Activated CD4-positive, alpha-beta memory T cell treated with anti-CD3 and anti-CD28 coated beads, Interleukin-2, amount 10 ng/mL, durations not matched to agents 7 days and 5 days (primary cell): ENCODE measurements at regions not wholly inside any gene's neighbourhood (a gene's known extent, or its start where the extent isn't known, plus 50 kb on each side); places are given as distances from the start of the nearest gene placed in this dataset.
"Not testable (repeated sequence)": the region's sequence is repeated elsewhere in the genome, so short reads cannot be mapped to it uniquely, and the experiment has no call there.

ENCODE experiments used
- CTCF ChIA-PET: fragments of 350-600 bp; sonication (Branson Sonifier 250); formaldehyde crosslinking; loops from one replicate; lab custom pipeline; 2021; ENCODE audit warnings: antibody characterized with exemption, inconsistent platforms; lab: Charles Lee
- POLR2A ChIA-PET: fragments of 350-600 bp; sonication (Branson Sonifier 250); formaldehyde crosslinking; loops from one replicate; lab custom pipeline; 2021; ENCODE audit warnings: antibody characterized with exemption; lab: Charles Lee
- DNase-seq: peaks from one replicate; pipeline ENCODE4 v3.0.0-alpha.2; 2020
- H3K27ac Mint-ChIP-seq: one replicate; pipeline ENCODE4 v1.8.0; 2021; ENCODE audit warnings: mild to moderate bottlenecking, mixed read lengths
- H3K27me3 Mint-ChIP-seq: one replicate; pipeline ENCODE4 v1.8.0; 2021; ENCODE audit warnings: mixed read lengths
- H3K36me3 Mint-ChIP-seq: one replicate; pipeline ENCODE4 v1.8.0; 2021; ENCODE audit warnings: low read depth, mixed read lengths
- H3K4me1 Mint-ChIP-seq: one replicate; pipeline ENCODE4 v1.8.0; 2021; ENCODE audit warnings: mixed read lengths
- H3K4me3 Mint-ChIP-seq: one replicate; pipeline ENCODE4 v1.8.0; 2021; ENCODE audit warnings: mild to moderate bottlenecking, mixed read lengths
- H3K9me3 Mint-ChIP-seq: one replicate; pipeline ENCODE4 v1.8.0; 2021; ENCODE audit warnings: mixed read lengths

- Mint-ChIP-seq H3K36me3 (peaks cover 2% of the 10 kb centered on the region), H3K9me3 (peaks cover 17% of the 10 kb centered on the region), H3K27me3 (peaks cover 9% of the 10 kb centered on the region), H3K27ac (no peak overlapping the region), H3K4me3 (no peak overlapping the region), H3K4me1 (no peaks in the 10 kb centered on the region)
- DNase-seq = no peak
- ChIA-PET CTCF (interaction anchor here (0.7 to 0.9 kb wide), 3 partner anchors 28 to 184 kb away, joined by 3 read pairs; no protein-coding TSS in a partner anchor), POLR2A (no interaction called here)
Observed at GRCh38 chr9:97781902-97782301, 71.1 kb upstream of the FOXE1 start.

- POLR2A ChIA-PET = no interaction called here
- H3K36me3 Mint-ChIP-seq = no peaks in the 10 kb centered on the region
- H3K4me3 Mint-ChIP-seq = no peak overlapping the region
- H3K27me3 Mint-ChIP-seq = peaks cover 14% of the 10 kb centered on the region
- no peaks in the 10 kb centered on the region for H3K9me3 Mint-ChIP-seq
- H3K4me1 Mint-ChIP-seq = no peaks in the 10 kb centered on the region
- DNase-seq = no peak
- H3K27ac Mint-ChIP-seq = no peak overlapping the region
- CTCF ChIA-PET = no interaction called here
Observed at GRCh38 chr9:97786341-97786740, 66.7 kb upstream of the FOXE1 start.

GRCh38 chr9:97787551-97787950, 65.5 kb upstream of the FOXE1 start:
- Mint-ChIP-seq H3K4me3 (no peak overlapping the region), H3K9me3 (no peaks in the 10 kb centered on the region), H3K27ac (no peak overlapping the region), H3K36me3 (no peaks in the 10 kb centered on the region), H3K4me1 (no peaks in the 10 kb centered on the region), H3K27me3 (peaks cover 14% of the 10 kb centered on the region)
- CTCF ChIA-PET = no interaction called here
- POLR2A ChIA-PET = no interaction called here
- DNase-seq = no peak

- Mint-ChIP-seq H3K4me3 (no peak overlapping the region), H3K36me3 (no peaks in the 10 kb centered on the region), H3K27me3 (peaks cover 10% of the 10 kb centered on the region), H3K4me1 (no peaks in the 10 kb centered on the region), H3K9me3 (no peaks in the 10 kb centered on the region), H3K27ac (no peak overlapping the region)
- no peak for DNase-seq
- ChIA-PET CTCF (no interaction called here), POLR2A (no interaction called here)
Observed at GRCh38 chr9:97788763-97789663, 64.0 kb upstream of the FOXE1 start.

- ChIA-PET CTCF (interaction anchor here (1.1 kb wide), 1 partner anchor 31 kb away, joined by 3 read pairs; no protein-coding TSS in a partner anchor), POLR2A (no interaction called here)
- Mint-ChIP-seq H3K36me3 (no peaks in the 10 kb centered on the region), H3K4me3 (no peak overlapping the region), H3K27me3 (peaks cover 10% of the 10 kb centered on the region), H3K4me1 (no peaks in the 10 kb centered on the region), H3K9me3 (no peaks in the 10 kb centered on the region), H3K27ac (no peak overlapping the region)
- DNase-seq = no peak
Observed at GRCh38 chr9:97790542-97790941, 62.5 kb upstream of the FOXE1 start.

- no peaks in the 10 kb centered on the region for H3K4me1 Mint-ChIP-seq
- H3K27ac Mint-ChIP-seq = no peak overlapping the region
- H3K4me3 Mint-ChIP-seq = no peak overlapping the region
- ChIA-PET CTCF (interaction anchor here (1.1 kb wide), 1 partner anchor 30 kb away, joined by 3 read pairs; no protein-coding TSS in a partner anchor), POLR2A (no interaction called here)
- no peaks in the 10 kb centered on the region for H3K36me3 Mint-ChIP-seq
- DNase-seq = no peak
- peaks cover 10% of the 10 kb centered on the region for H3K27me3 Mint-ChIP-seq
- H3K9me3 Mint-ChIP-seq = no peaks in the 10 kb centered on the region
Observed at GRCh38 chr9:97791542-97791941, 61.5 kb upstream of the FOXE1 start.

- H3K4me1 Mint-ChIP-seq = no peaks in the 10 kb centered on the region
- H3K9me3 Mint-ChIP-seq = no peaks in the 10 kb centered on the region
- POLR2A ChIA-PET = no interaction called here
- H3K27me3 Mint-ChIP-seq = peaks cover 4% of the 10 kb centered on the region
- CTCF ChIA-PET = no interaction called here
- no peak for DNase-seq
- no peak overlapping the region for H3K27ac Mint-ChIP-seq
- H3K36me3 Mint-ChIP-seq = no peaks in the 10 kb centered on the region
- no peak overlapping the region for H3K4me3 Mint-ChIP-seq
Observed at GRCh38 chr9:97793067-97793466, 60.0 kb upstream of the FOXE1 start.

- Mint-ChIP-seq H3K4me3 (no peak overlapping the region), H3K27ac (no peak overlapping the region), H3K27me3 (no peaks in the 10 kb centered on the region), H3K36me3 (no peaks in the 10 kb centered on the region), H3K9me3 (no peaks in the 10 kb centered on the region), H3K4me1 (no peaks in the 10 kb centered on the region)
- no peak for DNase-seq
- ChIA-PET POLR2A (no interaction called here), CTCF (no interaction called here)
Observed at GRCh38 chr9:97794666-97795065, 58.4 kb upstream of the FOXE1 start.

- CTCF ChIA-PET, H3K27ac Mint-ChIP-seq, POLR2A ChIA-PET, H3K4me1 Mint-ChIP-seq, DNase-seq, H3K36me3 Mint-ChIP-seq, H3K27me3 Mint-ChIP-seq, H3K9me3 Mint-ChIP-seq, H3K4me3 Mint-ChIP-seq: not testable (repeated sequence)
Observed at GRCh38 chr9:97796176-97796575, 56.9 kb upstream of the FOXE1 start.

GRCh38 chr9:97801180-97801579, 51.8 kb upstream of the FOXE1 start:
- no peak overlapping the region for H3K4me3 Mint-ChIP-seq
- no peak overlapping the region for H3K27ac Mint-ChIP-seq
- POLR2A ChIA-PET = no interaction called here
- CTCF ChIA-PET = no interaction called here
- H3K27me3 Mint-ChIP-seq = peaks cover 17% of the 10 kb centered on the region
- DNase-seq = no peak
- no peaks in the 10 kb centered on the region for H3K36me3 Mint-ChIP-seq
- peaks cover 10% of the 10 kb centered on the region for H3K4me1 Mint-ChIP-seq
- H3K9me3 Mint-ChIP-seq = no peaks in the 10 kb centered on the region

GRCh38 chr9:97802276-97802675, 50.8 kb upstream of the FOXE1 start:
- H3K36me3 Mint-ChIP-seq = no peaks in the 10 kb centered on the region
- ChIA-PET POLR2A (no interaction called here), CTCF (no interaction called here)
- no peak overlapping the region for H3K27ac Mint-ChIP-seq
- H3K9me3 Mint-ChIP-seq = no peaks in the 10 kb centered on the region
- peaks cover 22% of the 10 kb centered on the region for H3K27me3 Mint-ChIP-seq
- H3K4me1 Mint-ChIP-seq = peaks cover 10% of the 10 kb centered on the region
- DNase-seq = no peak
- peak overlapping the region; percentile 51 for H3K4me3 Mint-ChIP-seq

GRCh38 chr9:97803167-97804058, 49.6 kb upstream of the FOXE1 start:
- H3K27me3 Mint-ChIP-seq = peaks cover 30% of the 10 kb centered on the region
- H3K4me1 Mint-ChIP-seq = peaks cover 10% of the 10 kb centered on the region
- no peaks in the 10 kb centered on the region for H3K36me3 Mint-ChIP-seq
- ChIA-PET CTCF (interaction anchor here (0.7 kb wide), 2 partner anchors 98 to 205 kb away, joined by 3 read pairs; no protein-coding TSS in a partner anchor), POLR2A (no interaction called here)
- peak overlapping the region; percentile 60 for H3K4me3 Mint-ChIP-seq
- H3K27ac Mint-ChIP-seq = no peak overlapping the region
- peak; percentile 75 for DNase-seq
- H3K9me3 Mint-ChIP-seq = no peaks in the 10 kb centered on the region
